A549 (cell line): ENCODE measurements at regions not wholly inside any gene's neighbourhood (a gene's known extent, or its start where the extent isn't known, plus 50 kb on each side); places are given as distances from the start of the nearest gene placed in this dataset.

Experiments used
- ATAC-seq, 2 experiments: fragments of 200-7000 bp in 1 of 2; fragments of >200 bp in 1 of 2; cut with Nextera tagmentation in 1 of 2; cut with Tn5 transposase in 1 of 2; 3 replicates each; pipeline versions ENCODE4 v1.8.0 to v1.9.1; 2018 to 2020; ENCODE audit warnings: mild to moderate bottlenecking in 1 of 2, moderate library complexity in 1 of 2
- CTCF ChIA-PET: fragments of 300-600 bp; sonication (Branson Sonifier 250); formaldehyde crosslinking; extraction: SDS; loops from one replicate; lab custom pipeline; 2021; ENCODE audit warnings: antibody characterized with exemption, inconsistent platforms; lab: Yijun Ruan, JAX
- POLR2A ChIA-PET: fragments of 350-600 bp; formaldehyde crosslinking; extraction: SDS; loops from one replicate; lab custom pipeline; 2021; ENCODE audit warnings: antibody characterized with exemption, inconsistent platforms; lab: Yijun Ruan, JAX
- DNase-seq, 2 experiments: peaks; one replicate each; pipeline versions ENCODE4 v3.0.0 to v3.0.0-alpha.2; 2011 to 2016; ENCODE audit warnings: low read depth in 1 of 2, low spot score in 1 of 2
- FAIRE-seq: peaks from 2 replicates; lab custom pipeline; 2011; peaks lifted over from hg19 to GRCh38; lab: Jason Lieb, UNC
- H3K27ac ChIP-seq, 2 experiments: fragments of >200 bp; sonication (Bioruptor Twin); formaldehyde crosslinking; 3 replicates each; pipeline ENCODE4 v1.5.1; 2016 to 2017
- H3K4me1 ChIP-seq: fragments of >200 bp; sonication (Bioruptor Twin); formaldehyde crosslinking; 3 replicates; pipeline ENCODE4 v1.6.1; 2016
- H3K4me2 ChIP-seq: fragments of >200 bp; sonication (Bioruptor Twin); formaldehyde crosslinking; 3 replicates; pipeline ENCODE4 v1.6.1; 2016
- H3K4me3 ChIP-seq: fragments of >200 bp; sonication (Bioruptor Twin); formaldehyde crosslinking; 3 replicates; pipeline ENCODE4 v1.5.1; 2016
- H3K9me3 ChIP-seq: fragments of >200 bp; sonication (Bioruptor Twin); formaldehyde crosslinking; 3 replicates; pipeline ENCODE4 v1.6.1; 2016
- ATOH8 ChIP-seq: fragments of 250-450 bp; sonication (Bioruptor Pico); IDR thresholded peaks from 2 replicates; pipeline ENCODE4 v1.5.0; 2020; ENCODE audit warnings: low read depth, mild to moderate bottlenecking, moderate library complexity
- BHLHE40 ChIP-seq: IDR thresholded peaks from 2 replicates; pipeline ENCODE4 v1.6.1; 2012; ENCODE audit warnings: low read depth, low read length, inconsistent platforms
- CBX2 ChIP-seq: fragments of 200-600 bp; sonication (generic); IDR thresholded peaks from 2 replicates; pipeline ENCODE4 v1.6.1; 2016; ENCODE audit warnings: low read depth, mild to moderate bottlenecking, borderline replicate concordance
- CEBPB ChIP-seq, 2 experiments: fragments of >200 bp in 1 of 2; sonication (Bioruptor Twin) in 1 of 2; formaldehyde crosslinking in 1 of 2; IDR thresholded peaks; 2 replicates each; pipeline ENCODE4 v1.6.1; 2012 to 2016
- CTCF ChIP-seq: fragments of >200 bp; sonication (Bioruptor Twin); formaldehyde crosslinking; IDR thresholded peaks from 3 replicates; pipeline ENCODE4 v1.5.1; 2016
- E2F6 ChIP-seq: IDR thresholded peaks from 2 replicates; pipeline ENCODE4 v1.6.1; 2012; ENCODE audit warnings: low read depth, borderline replicate concordance
- EHF ChIP-seq: fragments of 250-450 bp; sonication (Bioruptor Pico); IDR thresholded peaks from 2 replicates; pipeline ENCODE4 v1.5.0; 2020; ENCODE audit warnings: mild to moderate bottlenecking
- EHMT2 ChIP-seq: fragments of 200-600 bp; sonication (generic); IDR thresholded peaks from 2 replicates; pipeline ENCODE4 v1.6.1; 2016; ENCODE audit warnings: antibody characterized with exemption, low read depth, mild to moderate bottlenecking, moderate library complexity
- EP300 ChIP-seq, 2 experiments: fragments of >200 bp; sonication (Bioruptor Twin); formaldehyde crosslinking; IDR thresholded peaks; 2 replicates in 1 of 2; 3 replicates in 1 of 2; pipeline ENCODE4 v1.6.1; 2016 to 2017
- FOSB ChIP-seq: fragments of 250-450 bp; sonication (Bioruptor Pico); IDR thresholded peaks from 2 replicates; pipeline ENCODE4 v1.5.0; 2020; ENCODE audit warnings: mild to moderate bottlenecking, moderate library complexity
- FOSL2 ChIP-seq, 2 experiments: fragments of 450-650 bp in 1 of 2; fragments of >200 bp in 1 of 2; sonication (Bioruptor Twin) in 1 of 2; formaldehyde crosslinking; IDR thresholded peaks; 2 replicates each; pipeline versions ENCODE4 v1.5.0 to v1.6.1; 2016 to 2020; ENCODE audit warnings: mild to moderate bottlenecking in 1 of 2, moderate library complexity in 1 of 2
- GATA3 ChIP-seq: IDR thresholded peaks from 2 replicates; pipeline ENCODE4 v1.6.1; 2012; ENCODE audit warnings: borderline replicate concordance
- HDAC2 ChIP-seq: fragments of 200-600 bp; sonication (generic); IDR thresholded peaks from 2 replicates; pipeline ENCODE4 v1.6.1; 2016
- HES2 ChIP-seq: fragments of >200 bp; sonication (Bioruptor Twin); formaldehyde crosslinking; IDR thresholded peaks from 2 replicates; pipeline ENCODE4 v1.6.1; 2016
- KDM1A ChIP-seq: fragments of 200-600 bp; sonication (generic); IDR thresholded peaks from 2 replicates; pipeline ENCODE4 v1.6.1; 2016; ENCODE audit warnings: low read depth, mild to moderate bottlenecking
- MAZ ChIP-seq: fragments of 150-350 bp; IDR thresholded peaks from 2 replicates; pipeline ENCODE4 v1.6.1; 2014; ENCODE audit warnings: antibody characterized with exemption, low read depth, low read length, borderline replicate concordance
- MYC ChIP-seq: IDR thresholded peaks from 2 replicates; pipeline ENCODE4 v1.6.1; 2012; ENCODE audit warnings: mild to moderate bottlenecking, inconsistent platforms, low read length, improper control_type of control experiment, borderline replicate concordance
- NFE2L2 ChIP-seq: fragments of 150-350 bp; conservative IDR thresholded peaks from 2 replicates; pipeline ENCODE4 v1.6.1; 2014; ENCODE audit warnings: low read length
- NR3C1 ChIP-seq: fragments of >200 bp; sonication (Bioruptor Twin); formaldehyde crosslinking; IDR thresholded peaks from 3 replicates; pipeline ENCODE4 v1.6.1; 2017
- PHF8 ChIP-seq: fragments of 200-600 bp; sonication (generic); IDR thresholded peaks from 2 replicates; pipeline ENCODE4 v1.6.1; 2016; ENCODE audit warnings: low read depth, mild to moderate bottlenecking, antibody characterized with exemption, moderate library complexity, borderline replicate concordance
- POLR2AphosphoS2 ChIP-seq: conservative IDR thresholded peaks from 2 replicates; pipeline ENCODE4 v1.6.1; 2012; ENCODE audit warnings: low read length, improper control_type of control experiment, inconsistent platforms
- RAD21 ChIP-seq, 2 experiments: fragments of >200 bp in 1 of 2; sonication (Bioruptor Twin) in 1 of 2; formaldehyde crosslinking in 1 of 2; IDR thresholded peaks in 1 of 2; conservative IDR thresholded peaks in 1 of 2; 2 replicates in 1 of 2; 3 replicates in 1 of 2; pipeline ENCODE4 v1.6.1; 2012 to 2018; ENCODE audit warnings: inconsistent platforms in 1 of 2
- RNF2 ChIP-seq: fragments of 200-600 bp; sonication (generic); IDR thresholded peaks from 2 replicates; pipeline ENCODE4 v1.6.1; 2016; ENCODE audit warnings: low read depth, mild to moderate bottlenecking, antibody characterized with exemption, moderate library complexity, borderline replicate concordance
- SMC3 ChIP-seq: fragments of >200 bp; sonication (Bioruptor Twin); formaldehyde crosslinking; IDR thresholded peaks from 3 replicates; pipeline ENCODE4 v1.6.1; 2018; ENCODE audit warnings: inconsistent platforms
- SREBF2 ChIP-seq: fragments of 450-650 bp; IDR thresholded peaks from 2 replicates; pipeline ENCODE4 v1.6.1; 2014; ENCODE audit warnings: mild to moderate bottlenecking, moderate library complexity
- TP53 ChIP-seq: fragments of 250-450 bp; sonication (Bioruptor Pico); IDR thresholded peaks from 2 replicates; pipeline ENCODE4 v1.5.0; 2021; ENCODE audit warnings: mild to moderate bottlenecking, moderate library complexity
- ZC3H11A ChIP-seq: fragments of 450-650 bp; IDR thresholded peaks from 2 replicates; pipeline ENCODE4 v1.6.1; 2014; ENCODE audit warnings: antibody characterized with exemption, mild to moderate bottlenecking
- ZFP36 ChIP-seq: fragments of 450-650 bp; IDR thresholded peaks from 2 replicates; pipeline ENCODE4 v1.6.1; 2014; ENCODE audit warnings: borderline replicate concordance; ENCODE audit not compliant: partially characterized antibody
- ZSCAN20 ChIP-seq: fragments of 250-450 bp; sonication (Bioruptor Pico); IDR thresholded peaks from 2 replicates; pipeline ENCODE4 v1.8.0; 2022; ENCODE audit warnings: mild to moderate bottlenecking, moderate library complexity
- WGBS: methylation state at CpG from one replicate; pipeline ENCODE4 v1.1.6; 2017; ENCODE audit errors: missing lambda C conversion rate; 5-methylcytosine and 5-hydroxymethylcytosine counted together

GRCh38 chr4:186473933-186474332 is 81.4 kb downstream of the MTNR1A start (continued):
- no peak for TF ChIP-seq ZSCAN20 (CRISPR knock-in tag)
- TF ChIP-seq EP300 (IDR thresholded peaks at IDR 0.05), result no peak
- TF ChIP-seq ZFP36, result no peak
- no peak for TF ChIP-seq NR3C1
- TF ChIP-seq, all 56 proteins: peak for 0

GRCh38 chr4:186472948-186473347 is 82.4 kb downstream of the MTNR1A start:
- Histone ChIP-seq H3K27ac (no peak overlapping the region), H3K4me3 (no peak overlapping the region), H3K4me2 (no peak overlapping the region), H3K9me3 (no peaks in the 10 kb centered on the region), H3K4me1 (no peaks in the 10 kb centered on the region)
- CTCF ChIA-PET, result interaction anchor here (0.7 to 1.6 kb wide), 11 partner anchors 11 to 120 kb away, joined by 3 to 5 read pairs (median 3); no protein-coding TSS in a partner anchor
- POLR2A ChIA-PET, result no interaction called here
- DNase-seq (peak; percentile 6 to 33), FAIRE-seq (no peak), ATAC-seq (peak; percentile 50 to 57; a peak in 2 of 6 replicates)
- peak; percentile 45; the same call in 2 of the 3 replicates for TF ChIP-seq SMC3
- peak; percentile 60 for TF ChIP-seq CTCF
- TF ChIP-seq FOSB (CRISPR knock-in tag), result no peak
- no peak for TF ChIP-seq CEBPB (IDR thresholded peaks at IDR 0.05)
- TF ChIP-seq GATA3, result no peak
- TF ChIP-seq RAD21 (conservative IDR thresholded peaks at IDR 0.05 in 1 of 2, IDR thresholded peaks at IDR 0.05 in 1 of 2), result peak; percentile 44 to 52
- TF ChIP-seq HES2, result no peak
- 33% methylated on average over 4 of the region's 4 CpGs for WGBS

GRCh38 chr4:186471441-186471840 is 83.9 kb downstream of the MTNR1A start:
- no peak for FAIRE-seq
- H3K4me3 ChIP-seq, result no peak overlapping the region
- POLR2A ChIA-PET, result no interaction called here
- CTCF ChIA-PET, result interaction anchor here (1.1 to 1.6 kb wide), 2 partner anchors 16 to 116 kb away, joined by 4 to 6 read pairs; no protein-coding TSS in a partner anchor
- H3K4me1 ChIP-seq, result no peaks in the 10 kb centered on the region
- 64% methylated on average over 3 of the region's 3 CpGs for WGBS
- no peak for ATAC-seq
- H3K27ac ChIP-seq, result no peak overlapping the region
- TF ChIP-seq KDM1A (no peak), POLR2AphosphoS2 (no peak), SREBF2 (no peak), FOSL2 (IDR thresholded peaks at IDR 0.05) (no peak), FOSL2 (CRISPR knock-in tag; IDR thresholded peaks at IDR 0.05) (no peak), E2F6 (no peak), EHMT2 (no peak), HDAC2 (no peak), EP300 (IDR thresholded peaks at IDR 0.05) (no peak), RNF2 (no peak)
- TF ChIP-seq, all 56 proteins: peak for 0
- Histone ChIP-seq H3K9me3 (no peaks in the 10 kb centered on the region), H3K4me2 (no peak overlapping the region)
- DNase-seq, result no peak

GRCh38 chr4:186458050-186458449 is 97.3 kb downstream of the MTNR1A start:
- no peak overlapping the region for H3K27ac ChIP-seq
- TF ChIP-seq CBX2, result no peak
- no peak for TF ChIP-seq BHLHE40
- TF ChIP-seq MYC, result no peak
- TF ChIP-seq TP53, result no peak
- no peak for TF ChIP-seq ZC3H11A
- no peak for TF ChIP-seq MAZ
- no peak for TF ChIP-seq POLR2AphosphoS2
- no peak for TF ChIP-seq EHF (CRISPR knock-in tag)
- TF ChIP-seq GATA3, result no peak
- TF ChIP-seq PHF8, result no peak
- no peak for TF ChIP-seq NFE2L2
- TF ChIP-seq ATOH8 (CRISPR knock-in tag), result no peak
- CTCF ChIA-PET, result no interaction called here
- FAIRE-seq (no peak), DNase-seq (no peak), ATAC-seq (no peak)
- H3K9me3 ChIP-seq, result peaks cover 2% of the 10 kb centered on the region; the same call in 1 of the 3 replicates
- H3K4me3 ChIP-seq, result no peak overlapping the region
- POLR2A ChIA-PET, result no interaction called here
- 41% methylated on average over 5 of the region's 5 CpGs for WGBS
- no peaks in the 10 kb centered on the region for H3K4me1 ChIP-seq
- H3K4me2 ChIP-seq, result no peak overlapping the region
